AG10803 (cell line): ENCODE measurements at regions not wholly inside any gene's neighbourhood (a gene's known extent, or its start where the extent isn't known, plus 50 kb on each side); places are given as distances from the start of the nearest gene placed in this dataset.
A peak's percentile ranks its signal among the peaks of the same experiment; 100 is the strongest.

Experiments used
- DNase-seq: peaks from one replicate; pipeline ENCODE4 v3.0.0; 2010; ENCODE audit warnings: low read depth
- H3K4me3 ChIP-seq: 2 replicates; pipeline ENCODE4 v1.5.1; 2011; ENCODE audit warnings: mild to moderate bottlenecking, low read length, control low read depth
- CTCF ChIP-seq: conservative IDR thresholded peaks from 2 replicates; pipeline ENCODE4 v1.5.1; 2011; ENCODE audit warnings: mild to moderate bottlenecking, low read length, control low read depth, inconsistent platforms

- no peak for TF ChIP-seq CTCF
- peak; percentile 53 for DNase-seq
- H3K4me3 ChIP-seq, result no peak overlapping the region
These were observed 95.9 kb downstream of the FBXO4 start for GRCh38 chr5:42020788-42021530.

GRCh38 chr5:42021923-42022322, 96.8 kb downstream of the FBXO4 start:
- H3K4me3 ChIP-seq, result no peak overlapping the region
- DNase-seq, result no peak
- no peak for TF ChIP-seq CTCF

DNA sequence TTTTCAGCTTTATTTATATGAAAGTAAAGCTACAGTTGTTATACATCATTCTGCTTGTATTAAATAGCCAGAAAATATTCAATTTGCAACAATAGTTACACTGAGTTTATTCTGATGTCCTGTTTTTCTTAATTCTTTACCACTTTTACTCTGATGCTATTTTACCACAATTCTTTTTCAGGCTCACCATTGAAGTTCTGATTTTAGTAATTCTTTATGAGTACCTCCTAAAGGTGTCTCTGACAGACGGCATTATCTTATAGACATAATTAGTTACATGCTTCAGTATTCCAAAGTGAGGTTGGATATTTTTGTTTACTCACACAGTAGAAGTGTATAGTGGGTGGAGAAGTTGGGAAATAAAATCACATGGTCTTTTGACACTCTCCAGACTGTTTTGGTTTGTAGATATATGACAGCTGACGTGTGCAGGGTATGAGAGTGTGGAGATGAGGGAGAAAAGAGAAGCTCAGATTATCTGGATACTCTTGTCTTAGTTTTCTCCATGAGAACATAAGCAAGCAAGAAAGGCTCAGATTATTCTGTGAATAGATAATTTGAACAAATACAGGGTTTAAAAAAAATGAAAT, 97.4 kb downstream of the FBXO4 start:
- no peak for DNase-seq
- no peak for TF ChIP-seq CTCF
- no peak overlapping the region for H3K4me3 ChIP-seq

- DNase-seq, result no peak
- TF ChIP-seq CTCF, result no peak
These were observed 101.4 kb downstream of the FBXO4 start for GRCh38 chr5:42026446-42026845.

GRCh38 chr5:42032137-42032536, 107.1 kb downstream of the FBXO4 start:
- no peak for TF ChIP-seq CTCF
- no peak for DNase-seq
- no peak overlapping the region for H3K4me3 ChIP-seq

More at GRCh38 chr5:42026446-42026845, 101.4 kb downstream of the FBXO4 start:
- no peak overlapping the region for H3K4me3 ChIP-seq

DNA sequence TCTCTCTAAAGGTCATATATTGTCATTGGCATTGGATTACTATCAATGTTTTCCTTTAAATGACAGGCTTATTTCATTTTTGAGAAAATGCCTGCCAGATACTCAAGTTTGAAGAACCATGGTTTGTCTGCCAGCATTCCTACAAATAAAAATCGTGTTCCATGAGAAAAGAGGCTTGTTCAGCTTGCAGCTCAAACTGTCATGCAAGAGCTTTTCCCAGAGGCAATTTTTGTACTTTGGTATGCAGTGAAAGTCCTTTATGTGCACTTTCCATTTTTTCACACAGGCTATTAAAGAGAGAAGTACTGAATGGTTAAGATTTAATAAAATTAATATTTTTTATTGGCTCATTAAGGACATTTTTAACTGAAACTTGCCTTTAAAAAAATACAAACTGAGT, 110.4 kb downstream of the FBXO4 start:
- no peak overlapping the region for H3K4me3 ChIP-seq
- TF ChIP-seq CTCF, result no peak
- DNase-seq, result no peak

- no peak for DNase-seq
- TF ChIP-seq CTCF, result no peak
- H3K4me3 ChIP-seq, result no peak overlapping the region
These were observed 111.3 kb downstream of the FBXO4 start for GRCh38 chr5:42036379-42036778.
